Choroid plexus epithelial cell (primary cell): ENCODE measurements at regions not wholly inside any gene's neighbourhood (a gene's known extent, or its start where the extent isn't known, plus 50 kb on each side); places are given as distances from the start of the nearest gene placed in this dataset.

Source experiments
- DNase-seq: peaks from one replicate; pipeline ENCODE4 v3.0.0-alpha.2; 2010; ENCODE audit warnings: low read depth
- H3K4me3 ChIP-seq: 2 replicates; pipeline ENCODE4 v1.5.1; 2011; ENCODE audit warnings: low read depth, mild to moderate bottlenecking, control low read depth, low read length, moderate library complexity
- CTCF ChIP-seq: conservative IDR thresholded peaks from 2 replicates; pipeline ENCODE4 v1.5.1; 2011; ENCODE audit warnings: low read depth, mild to moderate bottlenecking, control low read depth, inconsistent platforms, low read length, moderate library complexity

- no peak overlapping the region for H3K4me3 ChIP-seq
- DNase-seq = no peak
- TF ChIP-seq CTCF = no peak
Observed at GRCh38 chr9:107592424-107592823, 102.9 kb upstream of the KLF4 start.

GRCh38 chr9:107591781-107592180, 102.2 kb upstream of the KLF4 start:
- no peak for DNase-seq
- H3K4me3 ChIP-seq = no peak overlapping the region
- TF ChIP-seq CTCF = no peak

- DNase-seq = no peak
- no peak overlapping the region for H3K4me3 ChIP-seq
- TF ChIP-seq CTCF = no peak
Observed at GRCh38 chr9:107588393-107588792, 98.8 kb upstream of the KLF4 start.

GRCh38 chr9:107587191-107587963, 97.8 kb upstream of the KLF4 start:
- H3K4me3 ChIP-seq = no peak overlapping the region
- no peak for DNase-seq
- TF ChIP-seq CTCF = no peak

GRCh38 chr9:107586493-107586892, 96.9 kb upstream of the KLF4 start:
- H3K4me3 ChIP-seq = no peak overlapping the region

GRCh38 chr9:107585465-107585864, 95.9 kb upstream of the KLF4 start:
- no peak for TF ChIP-seq CTCF
- H3K4me3 ChIP-seq = no peak overlapping the region
- DNase-seq = no peak

More at GRCh38 chr9:107586493-107586892, 96.9 kb upstream of the KLF4 start:
- no peak for DNase-seq
- TF ChIP-seq CTCF = no peak

GRCh38 chr9:107584944-107585343, 95.4 kb upstream of the KLF4 start:
- H3K4me3 ChIP-seq = no peak overlapping the region
- TF ChIP-seq CTCF = no peak
- DNase-seq = no peak
